SK-N-MC (cell line): ENCODE measurements at regions not wholly inside any gene's neighbourhood (a gene's known extent, or its start where the extent isn't known, plus 50 kb on each side); places are given as distances from the start of the nearest gene placed in this dataset.

Source experiments
- EZH2 ChIP-seq: fragments of 200-600 bp; sonication (generic); IDR thresholded peaks from one replicate; pipeline ENCODE4 v1.6.1; 2017; ENCODE audit warnings: antibody characterized with exemption
- POLR2AphosphoS5 ChIP-seq: IDR thresholded peaks from 2 replicates; pipeline ENCODE4 v1.6.1; 2012; ENCODE audit warnings: mild to moderate bottlenecking, low read depth, low read length, borderline replicate concordance

DNA sequence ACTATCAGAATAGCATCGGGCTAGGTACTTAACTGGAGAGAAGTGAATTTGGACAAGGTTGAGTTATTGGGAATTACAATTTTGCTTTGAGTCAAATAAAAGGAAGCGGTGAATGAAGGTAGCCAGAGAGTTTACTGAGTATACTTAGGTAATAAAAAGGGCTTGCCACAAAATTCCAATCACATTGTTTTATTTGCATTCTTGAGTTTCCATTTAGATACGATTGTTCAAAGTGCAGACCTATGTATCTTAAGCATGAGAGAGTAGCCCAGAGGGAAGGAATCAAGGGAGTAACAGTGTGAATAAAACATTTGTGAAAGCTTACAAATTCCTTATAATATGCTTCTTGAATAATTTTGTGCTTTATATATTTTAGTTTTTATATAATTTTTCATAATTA lies 102.5 kb upstream of the NDST4 start:
- TF ChIP-seq EZH2, result no peak
- TF ChIP-seq POLR2AphosphoS5, result no peak
